ENCODE measurements at regions not wholly inside any gene's neighbourhood (a gene's known extent, or its start where the extent isn't known, plus 50 kb on each side); places are given as distances from the start of the nearest gene placed in this dataset.
"Not testable (repeated sequence)": the region's sequence is repeated elsewhere in the genome, so short reads cannot be mapped to it uniquely, and the experiment has no call there.

- DNase-seq, result no peak
Measured at GRCh38 chr5:99305045-99305580, 376.3 kb upstream of the CHD1 start.

GRCh38 chr5:99285606-99286005 is 356.8 kb upstream of the CHD1 start:
- DNase-seq, result no peak

- DNase-seq, result no peak
Measured at GRCh38 chr5:99275128-99275527, 346.3 kb upstream of the CHD1 start.

- DNase-seq, result no peak
Measured at GRCh38 chr5:99272576-99272975, 343.8 kb upstream of the CHD1 start.

DNA sequence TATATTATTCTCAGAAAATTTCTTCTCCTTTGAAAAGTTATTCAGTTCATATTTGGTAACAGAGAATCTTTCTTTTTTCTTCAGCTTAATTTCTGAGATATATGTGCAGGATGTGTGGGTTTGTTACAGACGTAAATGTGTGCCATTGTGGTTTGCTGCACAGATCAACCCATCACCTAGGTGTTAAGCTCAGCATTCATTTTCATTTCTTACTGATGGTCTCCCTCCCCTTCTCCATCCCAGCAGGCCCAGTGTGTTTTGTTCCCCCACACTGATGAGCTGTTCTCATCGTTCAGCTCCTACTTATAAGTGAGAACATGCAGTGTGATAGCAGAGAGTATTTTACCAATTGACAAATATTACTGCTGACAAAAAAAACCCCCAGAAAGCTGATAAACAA is 330.0 kb upstream of the CHD1 start:
- no peak for DNase-seq

DNA sequence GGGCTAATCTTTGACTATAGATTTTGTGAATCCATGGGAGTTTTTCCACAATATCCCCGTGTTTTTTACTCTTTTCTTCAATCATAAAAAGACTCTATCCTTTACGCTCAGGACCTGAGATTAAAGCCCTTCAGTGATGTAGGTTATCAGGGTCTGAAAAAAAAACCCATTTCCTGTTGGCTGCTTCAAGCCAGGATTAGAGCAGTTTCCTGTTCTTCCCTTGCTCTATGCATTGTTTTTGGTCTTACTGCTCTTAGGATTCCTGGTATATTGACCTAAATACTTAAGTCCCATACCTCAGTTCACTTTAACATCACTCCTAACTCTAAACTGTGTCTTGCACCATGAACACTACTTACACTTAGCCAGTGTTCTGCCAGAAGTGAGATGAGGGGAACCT is 319.3 kb upstream of the CHD1 start:
- DNase-seq, result no peak

GRCh38 chr5:99247346-99247745 is 318.5 kb upstream of the CHD1 start:
- DNase-seq, result peak; percentile 84

DNA sequence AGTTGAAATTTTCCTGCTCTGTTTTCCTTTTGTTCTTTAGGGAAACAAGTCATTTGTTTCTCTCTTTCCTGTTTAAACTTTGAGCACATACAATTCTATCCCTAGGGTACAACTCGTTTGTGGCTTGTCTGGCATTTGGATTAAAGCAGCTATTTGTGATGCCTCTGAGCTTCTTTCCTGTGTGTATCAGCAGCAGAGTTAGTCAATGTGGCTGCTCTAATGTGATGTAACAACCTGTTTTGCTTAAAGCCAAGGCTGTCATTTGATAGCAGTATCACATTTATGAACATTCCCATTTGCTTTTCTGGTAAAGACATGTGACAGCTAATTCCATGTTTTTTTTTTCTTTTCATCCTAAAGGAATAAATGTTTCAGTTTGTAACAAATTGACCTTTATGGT is 314.3 kb upstream of the CHD1 start:
- DNase-seq, result peak; percentile 6

DNA sequence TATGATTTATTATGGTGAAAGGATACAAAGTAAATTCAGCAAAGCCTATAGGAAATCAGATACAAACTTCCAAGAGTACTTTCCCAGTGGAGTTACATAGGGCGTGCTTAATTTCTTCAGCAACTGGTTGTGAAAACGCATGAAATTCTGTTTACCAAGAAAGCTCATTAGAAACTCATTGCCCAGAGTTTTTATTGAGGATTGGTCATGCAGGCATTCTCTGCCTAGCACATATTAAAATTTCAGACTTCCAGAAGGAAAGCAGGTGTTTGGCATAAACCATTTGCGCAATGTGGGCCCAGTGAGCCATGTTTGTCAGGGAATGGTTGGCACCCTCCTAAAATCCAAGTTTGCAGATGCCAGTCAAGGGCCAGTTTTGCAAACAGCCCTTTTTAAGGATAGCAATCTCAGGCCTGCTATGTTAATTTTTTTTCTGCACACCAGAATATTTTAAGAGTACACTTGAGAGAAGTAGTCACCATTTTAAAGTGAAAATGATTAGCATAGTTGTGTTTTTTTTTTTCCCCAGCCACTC is 311.1 kb upstream of the CHD1 start:
- DNase-seq, result peak; percentile 69

DNA sequence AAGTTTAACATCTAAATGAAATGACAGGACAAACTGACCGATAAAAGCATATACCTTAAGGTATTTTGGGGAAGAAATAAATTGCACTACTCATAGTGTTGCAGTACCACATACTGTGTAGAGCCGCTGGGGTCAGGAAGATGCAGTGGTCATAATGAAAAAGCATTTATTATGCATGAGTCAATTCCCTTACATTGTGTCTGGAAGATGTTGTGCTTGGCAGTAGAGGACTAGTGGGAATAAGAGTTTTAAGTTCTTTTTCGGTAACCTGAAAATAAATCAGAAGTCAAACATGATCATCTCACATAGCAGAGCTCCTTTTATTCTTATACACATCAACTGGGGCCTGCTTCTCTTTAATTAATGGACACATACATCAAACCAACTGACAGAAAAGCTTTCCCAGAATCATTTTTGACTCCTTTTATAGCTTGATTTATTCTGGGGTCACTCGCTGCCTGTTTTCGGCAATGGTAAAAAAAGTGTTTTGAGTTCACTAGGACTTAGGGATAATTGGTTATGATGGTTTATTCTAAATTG is 262.5 kb upstream of the CHD1 start:
- no peak for DNase-seq

DNA sequence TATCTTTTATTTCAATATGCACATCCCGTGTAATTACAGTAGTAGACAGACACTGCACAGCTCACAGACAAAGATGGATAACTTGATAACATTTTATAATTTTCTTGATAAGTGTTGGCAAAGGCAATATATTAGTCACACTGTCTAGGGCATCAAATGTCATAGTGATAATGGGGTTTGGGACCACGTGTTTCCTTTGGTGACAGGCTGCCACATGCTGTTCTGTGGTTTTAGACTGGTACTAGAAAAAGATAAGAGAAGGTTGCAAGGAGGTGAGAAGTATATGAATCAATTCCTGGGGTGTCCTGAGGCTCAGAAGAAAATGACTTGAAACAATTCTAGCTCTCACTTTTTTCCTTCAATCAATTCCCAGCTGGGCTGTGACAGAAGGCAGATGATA is 258.8 kb upstream of the CHD1 start:
- no peak for DNase-seq

DNA sequence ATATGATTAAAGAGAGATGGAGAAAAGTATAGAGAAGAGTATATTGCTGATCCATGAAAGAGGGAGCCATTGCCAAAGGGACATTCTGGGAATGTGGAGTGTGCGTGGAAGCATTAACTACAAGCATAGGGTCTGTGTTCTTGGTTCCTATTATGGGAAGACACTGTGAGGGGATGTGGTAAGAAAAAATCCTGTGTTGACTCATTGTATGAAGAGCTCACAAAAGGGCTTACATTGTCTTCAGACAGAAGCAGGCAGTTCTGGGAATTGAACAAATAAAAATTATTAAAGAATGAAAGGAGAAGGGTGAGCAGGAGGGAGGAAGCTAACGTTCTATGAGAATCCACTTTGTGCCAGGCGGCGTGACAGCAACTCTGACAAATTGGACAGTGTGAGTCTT is 250.4 kb upstream of the CHD1 start:
- no peak for DNase-seq

DNA sequence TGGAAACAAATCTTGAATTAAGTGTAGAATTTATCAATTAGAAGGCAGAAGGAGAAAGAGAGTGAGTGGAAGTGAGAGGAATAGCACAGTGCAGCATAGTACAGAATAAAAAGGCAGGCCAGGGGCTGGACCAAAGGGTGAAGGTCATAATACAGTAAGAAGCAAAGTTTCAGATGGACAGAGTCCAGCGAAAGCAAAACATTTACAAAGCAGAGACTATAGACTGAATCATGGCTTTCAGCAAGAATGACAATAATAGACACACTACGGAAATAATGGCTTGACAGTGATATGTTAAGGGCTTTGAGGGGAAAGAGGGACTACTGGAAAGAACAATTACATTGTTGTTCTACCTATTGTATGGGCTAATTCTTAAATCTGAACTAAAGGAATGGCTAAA is 249.0 kb upstream of the CHD1 start:
- DNase-seq, result no peak

GRCh38 chr5:99176186-99176585 is 247.4 kb upstream of the CHD1 start:
- DNase-seq, result no peak

GRCh38 chr5:99169309-99169708 is 240.5 kb upstream of the CHD1 start:
- DNase-seq, result peak; percentile 18

- DNase-seq, result not testable (repeated sequence)
Measured at GRCh38 chr5:99161538-99161937, 232.7 kb upstream of the CHD1 start.

- no peak for DNase-seq
Measured at GRCh38 chr5:99156688-99157087, 227.9 kb upstream of the CHD1 start.

- DNase-seq, result not testable (repeated sequence)
Measured at GRCh38 chr5:99143283-99143795, 214.5 kb upstream of the CHD1 start.

- DNase-seq, result no peak
Measured at GRCh38 chr5:99141534-99142128, 212.8 kb upstream of the CHD1 start.

- DNase-seq, result no peak
Measured at GRCh38 chr5:99138911-99139310, 210.1 kb upstream of the CHD1 start.

DNA sequence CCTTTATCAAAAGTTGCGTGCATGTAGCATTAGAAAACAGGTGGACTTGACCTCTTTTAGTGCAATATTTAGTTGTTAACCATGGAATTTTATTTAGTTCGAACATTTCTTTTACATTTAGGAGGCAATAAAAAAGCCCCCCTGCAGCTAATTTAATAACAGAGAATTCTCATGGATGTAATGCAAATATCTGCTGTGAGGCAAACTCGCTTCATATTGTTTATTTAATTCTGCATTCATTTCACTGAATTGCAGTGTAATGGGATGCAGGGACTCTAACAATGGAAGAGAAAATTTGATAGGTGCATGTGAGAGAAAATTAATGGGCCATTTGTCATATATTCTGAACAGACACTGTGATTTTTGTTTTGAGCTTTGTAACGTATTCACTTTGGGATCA is 205.1 kb upstream of the CHD1 start:
- no peak for DNase-seq

- DNase-seq, result no peak
Measured at GRCh38 chr5:99129768-99130501, 201.1 kb upstream of the CHD1 start.

DNA sequence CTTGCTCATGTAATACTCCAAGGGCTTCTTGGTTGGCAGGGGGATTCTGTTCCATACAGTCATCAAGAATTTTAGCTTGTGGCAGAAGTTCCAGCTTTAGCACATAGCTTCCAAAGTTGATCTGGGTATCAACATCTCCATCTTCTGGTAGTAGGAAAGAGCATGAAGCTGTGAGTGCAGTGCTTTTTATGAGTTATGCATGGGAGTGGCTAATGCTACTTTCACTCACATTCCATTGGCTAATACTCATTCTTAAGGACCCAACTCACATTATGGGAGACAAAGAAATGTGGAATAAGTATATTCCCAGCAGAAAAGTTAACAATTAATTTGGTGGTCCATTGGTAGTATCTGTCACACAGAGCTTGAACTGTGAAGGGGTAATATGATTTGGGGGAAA is 194.2 kb upstream of the CHD1 start:
- no peak for DNase-seq
